GM20431 (cell line): ENCODE measurements at regions not wholly inside any gene's neighbourhood (a gene's known extent, or its start where the extent isn't known, plus 50 kb on each side); places are given as distances from the start of the nearest gene placed in this dataset.

Source experiments
- in situ Hi-C: fragments of 300-500 bp; cut with MseI, MboI; formaldehyde crosslinking; loops from one replicate; pipeline ENCODE4 v1.15.0; 2020; ENCODE audit warnings: low sequenced_read_pairs; ENCODE audit not compliant: unreplicated experiment

DNA sequence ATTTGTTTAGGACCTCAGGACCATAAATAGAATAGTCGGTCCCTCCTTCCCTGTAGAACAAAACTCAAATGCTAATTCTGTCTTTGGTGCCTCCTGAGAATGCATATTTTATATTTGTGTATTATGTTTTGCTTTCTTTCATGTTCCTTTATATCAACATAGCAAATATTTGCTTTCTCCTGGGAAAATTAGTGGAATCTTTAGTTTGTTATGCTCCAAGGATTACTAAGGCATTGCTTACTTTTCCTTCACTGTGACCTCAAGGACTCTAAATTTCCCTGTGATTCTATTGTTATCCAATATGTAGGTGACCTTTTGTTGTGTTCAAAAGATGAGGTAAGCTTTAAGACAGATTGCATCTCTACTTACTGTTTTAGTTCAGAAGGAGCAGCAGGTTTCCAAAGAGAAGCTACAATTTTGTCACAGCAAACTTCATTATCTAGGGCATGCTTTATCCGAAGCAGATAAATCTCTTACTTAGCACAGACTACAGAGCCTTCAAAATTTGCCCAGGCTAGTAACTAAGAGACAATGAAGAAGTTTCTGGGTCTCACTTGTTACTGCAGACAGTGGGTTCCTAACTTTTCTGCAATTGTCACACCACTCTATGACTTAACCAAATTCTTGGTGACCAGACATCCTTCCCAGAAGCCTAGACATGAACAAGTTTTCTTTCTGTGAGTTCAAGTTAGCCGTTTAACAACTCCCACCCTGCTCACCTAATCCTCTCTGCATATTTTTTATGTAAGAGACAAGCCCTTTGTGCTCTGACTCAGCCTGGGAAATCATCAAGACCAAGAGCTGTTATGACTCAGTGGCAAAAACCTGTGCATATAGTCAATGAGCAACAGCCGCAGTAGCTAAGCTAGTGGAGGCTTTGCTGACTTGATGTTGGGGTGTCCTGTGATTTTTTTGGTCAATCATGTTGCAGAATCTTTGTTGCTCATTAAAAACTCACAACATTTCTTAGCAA, 378.8 kb downstream of the QKI start:
- in situ Hi-C loops, result no loop called here

DNA sequence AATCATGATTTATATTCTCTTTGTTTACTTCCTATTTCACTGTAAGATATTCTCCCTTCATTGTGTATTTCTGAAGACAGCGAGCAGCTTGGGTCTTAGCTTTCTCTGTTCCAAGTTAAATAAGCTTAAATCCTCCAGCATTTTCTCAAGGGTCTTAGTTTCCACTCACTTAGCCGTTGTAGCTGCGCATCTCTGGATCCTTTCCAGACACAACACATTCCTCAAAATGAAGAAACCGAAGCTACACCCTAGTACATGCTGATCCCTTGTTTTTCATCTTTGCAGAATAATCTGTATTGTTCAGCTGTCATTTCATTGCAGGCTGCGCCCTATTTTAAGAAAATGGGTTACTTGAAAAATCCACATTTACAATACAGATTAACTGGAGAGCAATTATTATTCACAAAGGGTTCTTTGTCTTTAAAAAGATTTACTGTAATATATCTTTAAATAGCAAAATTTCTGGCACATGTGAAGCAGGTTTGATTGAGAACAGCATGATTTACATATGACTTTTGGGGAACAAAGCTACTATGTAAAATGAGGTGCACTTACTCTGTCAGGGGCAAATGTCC, 375.8 kb downstream of the QKI start:
- in situ Hi-C loops, result no loop called here

DNA sequence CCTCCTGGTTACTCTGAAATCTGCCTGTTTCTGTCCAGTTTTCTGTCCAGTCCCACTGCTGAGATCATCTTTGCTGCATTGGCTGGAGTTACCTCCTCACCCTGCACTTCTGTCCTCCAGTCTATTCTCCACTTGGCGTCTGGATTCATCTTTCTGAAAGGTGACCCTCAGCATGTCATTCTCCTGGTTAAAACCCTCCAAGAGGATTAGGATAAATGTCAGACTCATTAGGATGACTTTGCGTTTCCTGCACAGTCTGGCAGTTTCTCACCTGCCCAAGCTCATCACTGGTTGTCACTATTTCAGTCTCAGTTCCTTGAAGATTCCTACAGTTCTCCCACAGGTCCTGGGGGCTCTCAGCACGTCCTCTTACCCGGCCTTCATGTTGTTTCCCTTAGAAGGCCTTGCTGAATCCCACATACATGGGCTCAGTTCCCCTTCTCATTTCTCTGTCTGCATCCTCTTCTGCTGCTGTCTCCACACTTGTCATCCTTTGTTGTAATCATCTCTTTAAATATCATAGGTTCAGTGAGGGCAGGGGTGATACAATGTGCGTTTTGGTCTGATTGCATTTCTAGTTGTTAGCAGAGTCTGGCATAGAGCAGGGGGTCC, 374.8 kb downstream of the QKI start:
- in situ Hi-C loops, result no loop called here

DNA sequence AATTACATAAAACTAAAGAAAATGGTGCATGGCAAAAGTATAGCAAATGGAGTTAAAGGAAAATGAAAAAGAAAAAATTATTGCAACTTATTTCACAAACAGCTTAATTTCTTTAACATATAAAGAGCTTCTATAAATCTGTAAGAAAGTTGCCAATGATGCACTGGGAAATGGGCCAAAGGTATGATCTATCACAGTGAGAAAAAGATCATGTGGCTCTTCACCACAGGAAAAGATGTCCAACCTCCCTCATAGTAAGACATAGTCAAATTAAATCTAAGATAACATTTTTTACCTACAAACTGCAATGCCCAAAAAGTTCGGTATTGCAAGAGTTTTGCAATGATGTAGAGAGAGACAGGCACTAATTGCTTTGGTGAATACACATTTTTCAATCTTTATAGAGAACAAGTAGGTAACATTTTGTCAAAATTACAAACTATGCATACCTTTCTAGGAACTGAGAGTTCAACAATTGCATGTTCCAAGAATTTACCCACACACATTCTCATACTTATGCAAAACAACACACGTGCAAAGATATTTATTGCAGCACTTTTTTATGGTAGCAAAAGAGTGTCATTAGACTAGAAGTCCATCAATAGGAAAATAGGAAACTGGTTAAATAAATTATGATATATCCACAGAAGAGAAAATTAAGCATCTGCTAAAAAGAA, 372.6 kb downstream of the QKI start:
- in situ Hi-C loops, result no loop called here

DNA sequence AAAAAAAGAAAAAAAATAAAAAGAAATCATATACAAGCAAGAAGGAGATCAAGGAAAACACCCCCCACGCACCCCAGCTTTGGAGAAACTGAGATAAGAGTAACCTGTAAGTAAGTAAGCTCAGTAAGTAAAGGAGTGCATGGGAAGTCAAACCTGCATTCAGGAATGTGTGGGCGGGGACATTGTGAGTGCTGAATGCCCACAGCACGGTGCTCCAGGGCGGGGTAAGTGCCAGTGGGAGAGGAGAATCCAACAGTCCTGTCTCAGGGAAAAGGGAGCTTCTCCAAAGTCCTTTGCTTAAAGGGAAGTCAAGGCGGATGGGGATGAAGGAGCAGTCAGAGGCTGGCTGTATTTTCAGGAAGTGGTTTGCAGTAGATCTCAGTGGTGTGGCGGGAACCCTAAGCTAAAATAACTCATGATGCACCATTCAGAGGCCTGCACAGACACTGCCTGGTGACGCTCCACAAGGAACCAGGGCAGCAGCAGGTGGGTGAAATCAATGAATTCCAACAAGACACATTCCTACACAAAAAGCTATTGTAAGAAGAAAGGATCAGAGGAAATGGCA, 368.0 kb downstream of the QKI start:
- in situ Hi-C loops, result no loop called here

DNA sequence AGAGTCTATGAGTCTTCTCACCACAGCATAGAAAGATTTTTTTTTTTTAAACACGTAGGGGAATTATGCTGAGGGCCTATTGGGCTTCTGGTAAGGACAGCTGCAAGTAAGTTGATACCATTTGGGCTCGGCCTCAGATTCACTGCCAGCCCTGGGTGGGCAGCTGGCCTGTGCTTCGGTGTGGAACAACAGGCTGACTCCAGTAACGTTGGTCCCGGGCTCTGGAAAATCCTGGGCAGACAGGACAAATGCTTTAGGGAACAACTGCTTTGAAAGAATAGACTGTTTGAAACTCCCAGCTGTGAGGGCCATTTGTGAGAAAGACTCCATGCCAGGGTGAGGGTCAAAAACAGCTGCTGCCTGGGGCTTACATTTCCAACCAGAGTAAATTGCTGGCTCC, 366.5 kb downstream of the QKI start:
- in situ Hi-C loops, result no loop called here

DNA sequence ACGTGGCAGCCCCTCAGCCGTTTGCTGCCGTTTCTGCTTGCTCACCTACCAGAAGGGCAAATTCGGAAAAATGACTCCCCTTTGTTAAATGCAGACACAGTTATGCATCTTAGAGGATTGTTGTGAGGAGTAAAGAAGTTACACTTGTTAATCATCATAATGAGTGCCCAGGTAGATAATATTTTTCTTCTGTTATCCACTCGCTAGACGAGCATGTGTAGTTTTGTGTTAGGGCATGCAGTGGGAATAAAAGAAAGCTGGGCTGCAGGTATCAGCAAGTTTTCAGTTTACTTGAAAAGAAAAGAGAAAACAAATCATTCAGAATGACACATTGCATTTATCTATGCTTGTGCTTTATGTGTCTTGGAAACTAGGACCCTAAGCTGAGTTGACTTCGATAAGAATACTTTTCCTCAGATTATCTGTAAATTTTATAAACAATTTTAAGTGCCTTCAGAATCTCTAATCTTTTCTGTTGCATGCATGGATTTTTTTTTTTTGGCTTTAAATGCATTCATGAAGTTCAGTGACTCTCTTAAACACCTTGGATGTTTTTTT, 365.3 kb downstream of the QKI start:
- in situ Hi-C loops, result no loop called here

DNA sequence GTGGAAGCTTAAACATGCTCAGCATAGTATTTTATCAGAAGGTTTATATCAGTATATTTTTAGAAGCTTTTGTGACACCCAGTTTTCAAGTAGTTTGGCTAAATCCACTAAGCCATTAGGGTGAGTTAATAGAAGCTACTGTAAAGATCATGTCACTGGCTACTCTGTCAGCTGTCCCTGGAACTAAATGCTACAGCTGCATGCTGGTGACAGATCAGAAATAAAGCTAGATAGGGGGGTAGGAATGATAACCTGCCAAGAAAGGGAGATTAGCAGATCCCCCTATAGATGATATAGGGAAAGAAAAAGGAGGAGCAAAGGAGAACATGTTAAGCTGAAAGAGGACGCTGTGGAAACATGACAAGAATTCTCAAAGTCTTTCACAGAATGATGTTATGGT, 363.2 kb downstream of the QKI start:
- in situ Hi-C loops, result no loop called here

DNA sequence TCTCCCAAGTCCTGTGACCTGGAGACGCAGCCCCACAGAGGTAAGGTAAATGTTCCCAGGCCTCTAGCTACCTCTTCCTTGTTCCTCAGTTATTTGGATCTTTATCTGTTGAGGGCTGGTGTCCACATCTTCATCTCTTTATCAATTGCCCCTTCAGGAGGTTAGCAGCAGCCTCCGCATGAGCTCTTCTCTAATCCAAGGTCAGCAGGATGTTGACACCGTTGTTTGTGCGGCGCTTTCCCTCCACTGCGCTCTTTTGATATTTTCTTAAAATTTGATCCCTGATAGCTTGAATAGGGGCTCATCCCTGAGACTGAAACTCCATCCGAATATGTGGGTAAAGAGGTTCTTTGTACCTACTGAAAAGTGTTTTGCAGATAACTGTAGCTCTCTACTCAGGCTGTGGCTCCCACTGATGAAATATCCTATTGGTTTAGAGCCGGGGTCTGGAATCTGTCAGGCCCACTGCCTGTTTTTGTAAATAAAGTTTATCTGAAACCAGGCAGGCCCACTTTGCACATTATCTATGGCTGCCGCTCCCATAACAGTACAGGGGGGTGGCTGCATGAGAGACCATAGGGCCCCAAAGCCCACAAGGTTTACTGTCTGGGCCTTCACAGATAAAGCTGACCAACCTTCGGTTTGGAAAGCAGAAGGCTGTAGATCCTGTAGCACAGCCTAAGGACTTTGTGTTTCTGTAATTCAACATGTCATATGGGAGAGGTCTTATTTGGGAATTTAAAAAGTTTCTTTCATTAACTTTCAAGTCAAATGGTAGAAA, 362.6 kb downstream of the QKI start:
- in situ Hi-C loops, result no loop called here

DNA sequence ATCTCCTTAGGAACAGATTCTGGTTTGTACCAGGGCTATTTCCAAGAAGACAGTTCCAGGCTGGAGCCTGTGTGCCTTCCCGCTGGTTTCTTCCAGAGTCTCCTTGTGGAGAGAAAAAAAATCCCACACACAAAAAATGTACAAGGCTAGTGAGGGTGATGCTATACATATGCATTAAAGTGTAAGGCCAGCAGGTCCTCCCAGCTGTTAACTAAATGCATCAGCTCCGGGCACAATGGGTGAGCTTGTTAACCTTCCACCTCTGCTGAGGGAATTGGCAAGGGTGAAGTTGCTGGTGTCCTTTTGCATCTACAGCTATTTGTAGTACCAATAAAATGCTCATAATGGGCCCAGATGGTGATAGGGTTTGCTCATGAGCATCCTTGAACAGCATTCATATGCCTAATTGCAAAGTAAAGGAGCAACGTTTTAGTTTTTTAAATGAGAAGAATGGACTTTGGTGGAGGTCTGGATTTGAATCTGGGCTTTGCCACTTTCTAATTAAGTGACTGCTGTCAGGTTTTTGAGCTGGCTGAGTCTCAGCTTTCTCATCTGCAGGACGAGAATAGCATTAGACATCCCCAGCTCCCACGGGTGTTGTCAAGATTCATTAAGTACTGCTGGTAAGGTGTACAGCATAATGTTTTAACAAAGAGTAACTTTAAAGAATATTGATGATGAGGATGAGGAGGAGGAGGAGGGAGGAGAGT, 361.8 kb downstream of the QKI start:
- in situ Hi-C loops, result no loop called here

DNA sequence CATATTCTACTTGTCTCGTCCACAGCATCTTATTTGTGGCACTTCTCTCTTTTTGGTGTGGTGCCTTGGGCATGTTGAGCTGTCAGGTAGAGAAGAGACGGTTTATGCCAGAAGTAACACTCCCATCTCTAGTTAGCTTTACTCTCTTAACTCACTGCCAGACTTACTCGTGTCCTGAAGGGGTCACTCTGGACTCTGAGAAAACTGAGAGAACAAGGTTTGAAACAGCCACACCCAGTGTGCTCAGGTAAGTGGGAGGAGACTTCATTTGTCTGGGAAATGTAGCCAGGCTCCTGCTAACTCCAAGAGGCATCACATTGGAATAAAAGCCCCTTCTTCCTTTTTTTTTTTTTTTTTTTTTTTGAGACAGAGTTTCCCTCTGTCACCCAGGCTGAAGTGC, 360.8 kb downstream of the QKI start:
- in situ Hi-C loops, result no loop called here

DNA sequence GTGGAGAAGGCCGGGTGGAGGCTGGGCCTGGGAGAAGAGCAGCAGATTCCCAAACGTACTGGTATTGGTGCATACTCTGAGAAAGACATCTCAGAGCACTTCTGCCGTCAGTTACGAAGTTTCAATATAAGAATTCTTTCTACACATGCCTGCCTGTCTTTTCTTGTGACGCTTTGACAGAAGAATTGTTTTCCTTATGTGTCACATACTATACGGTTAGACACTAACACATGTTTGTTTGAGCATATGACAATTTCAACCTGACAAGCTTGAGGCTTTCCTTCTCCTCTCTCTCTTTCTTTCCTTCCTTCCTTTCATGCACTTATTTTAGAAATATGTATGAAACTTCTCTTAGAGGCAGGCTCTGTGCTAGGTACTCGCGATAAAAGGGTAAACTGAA, 360.0 kb downstream of the QKI start:
- in situ Hi-C loops, result no loop called here

DNA sequence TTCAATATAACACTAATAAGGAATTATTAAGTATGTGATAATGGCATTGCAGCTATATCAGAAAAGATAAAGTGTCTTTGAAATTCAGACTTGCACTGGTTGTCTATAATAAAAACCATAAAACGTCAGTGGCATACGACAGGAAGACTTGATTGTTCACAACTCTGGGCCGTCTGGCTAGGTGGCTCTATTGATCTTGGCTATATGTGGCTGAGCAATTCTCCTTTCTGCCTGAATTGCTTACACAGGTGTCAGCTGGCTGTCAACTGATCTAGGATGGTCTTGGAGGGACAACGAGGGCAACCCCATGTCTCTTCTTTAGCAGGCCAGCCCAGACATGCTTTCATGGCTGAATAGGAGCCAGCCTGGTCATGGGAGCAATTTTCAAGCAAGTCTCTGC, 359.1 kb downstream of the QKI start:
- in situ Hi-C loops, result no loop called here

DNA sequence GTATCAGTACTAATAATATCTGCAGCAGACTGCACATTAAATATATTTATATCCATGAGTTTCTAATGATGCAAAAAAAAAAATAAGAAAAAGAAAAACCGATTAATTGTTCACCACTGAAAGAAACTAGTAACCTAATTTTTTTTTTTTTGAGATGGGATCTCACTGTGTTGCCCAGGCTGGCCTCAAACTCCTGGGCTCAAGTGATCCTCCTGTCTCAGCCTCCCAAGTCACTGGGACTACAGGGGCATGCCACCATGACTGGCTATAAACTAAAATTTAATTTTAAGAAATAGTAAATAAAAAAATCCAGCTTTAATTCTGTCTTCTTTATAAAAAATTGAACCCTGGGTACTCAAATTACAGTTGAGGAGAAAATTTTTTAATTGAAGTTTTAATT, 358.2 kb downstream of the QKI start:
- in situ Hi-C loops, result no loop called here

DNA sequence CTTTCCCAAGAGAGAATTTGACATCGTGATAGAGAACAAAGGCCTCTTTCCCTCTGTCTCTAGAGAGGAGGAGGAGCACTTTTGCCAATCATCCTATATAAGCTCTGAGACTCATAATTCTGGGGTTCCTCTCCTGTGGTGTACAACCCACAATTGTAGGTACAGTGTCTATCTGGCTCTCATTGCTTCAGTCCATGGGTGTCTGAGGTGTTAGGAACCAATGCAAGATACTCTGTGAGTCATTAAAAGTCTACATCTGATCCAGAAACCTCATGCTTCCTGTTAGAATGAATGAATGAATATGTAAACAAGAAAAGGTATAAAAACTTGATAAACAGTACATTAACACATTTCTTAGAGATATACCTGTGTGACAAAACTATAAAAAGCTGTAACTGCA, 356.7 kb downstream of the QKI start:
- in situ Hi-C loops, result no loop called here

DNA sequence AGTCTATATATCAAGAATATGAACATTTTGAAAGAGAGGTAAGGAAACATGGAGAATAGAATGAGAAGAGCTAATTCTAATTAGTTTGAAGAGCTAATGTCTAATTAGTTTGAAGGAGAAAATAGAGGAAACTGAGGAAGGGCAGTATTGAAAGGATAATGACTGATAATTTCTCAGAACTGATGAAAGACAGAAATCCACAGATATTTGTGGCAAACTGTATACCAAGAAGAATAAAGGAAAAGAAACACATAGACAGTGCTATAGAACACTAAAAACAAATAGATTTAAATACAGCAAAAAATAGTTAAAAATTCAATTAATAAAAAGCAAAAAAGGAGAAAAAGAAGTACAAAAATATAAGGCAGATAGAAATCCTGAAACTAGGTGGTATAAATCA, 354.4 kb downstream of the QKI start:
- in situ Hi-C loops, result no loop called here

DNA sequence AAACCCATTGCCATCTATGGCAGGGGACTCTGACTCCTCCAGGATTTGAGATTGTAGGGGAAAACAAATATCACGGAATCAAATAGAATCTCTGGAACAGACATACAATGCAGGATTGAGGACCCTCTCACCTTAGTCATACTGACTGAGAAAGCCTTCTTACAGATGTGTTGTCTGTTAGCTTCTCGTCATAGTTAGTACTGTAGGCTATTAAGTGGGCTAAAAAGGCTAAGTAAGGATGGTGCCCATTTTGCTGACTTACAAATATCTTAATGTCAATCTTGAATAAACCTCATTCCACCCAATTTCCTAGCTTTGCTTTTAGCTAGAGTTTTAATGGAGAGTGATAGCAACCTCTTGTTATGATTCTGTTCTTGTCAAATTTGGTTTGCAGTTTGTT, 352.4 kb downstream of the QKI start:
- in situ Hi-C loops, result no loop called here

DNA sequence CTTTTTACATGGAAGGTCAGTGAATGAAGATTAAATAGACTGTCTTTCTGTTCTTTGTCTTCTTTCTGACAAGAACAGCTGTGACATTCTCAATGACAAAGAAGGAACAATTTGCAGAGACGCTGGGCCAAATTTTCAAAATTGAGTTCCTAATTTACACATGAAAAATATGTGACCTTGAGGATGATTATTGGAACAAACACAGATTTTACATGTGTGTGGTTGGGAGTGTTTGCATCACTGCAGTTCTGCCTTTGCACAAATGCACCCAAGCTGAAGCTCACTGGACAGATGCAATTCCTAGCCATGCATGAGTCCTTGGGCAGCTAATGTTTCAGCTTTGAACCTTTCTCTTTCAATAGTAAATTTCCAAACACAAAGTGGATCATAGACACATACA, 350.8 kb downstream of the QKI start:
- in situ Hi-C loops, result no loop called here

DNA sequence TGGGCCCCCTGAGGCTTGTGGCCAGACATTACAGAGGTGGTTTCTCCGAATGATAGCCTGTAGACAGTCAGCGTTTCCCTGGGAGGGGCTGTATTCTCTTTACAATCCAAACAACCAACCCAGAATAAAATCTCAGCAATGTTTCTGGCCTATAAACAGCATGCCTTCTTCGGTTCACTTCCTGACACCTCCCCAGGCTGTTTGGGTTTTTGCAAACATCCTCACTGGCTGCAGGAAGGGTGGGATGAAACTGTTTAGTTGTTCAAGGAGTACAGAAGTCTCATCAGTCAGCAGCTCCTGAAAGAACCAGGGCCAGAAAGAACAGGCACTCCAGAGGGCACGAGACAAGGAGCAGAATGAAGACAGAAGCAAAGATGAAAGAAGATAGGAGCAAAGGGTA, 350.0 kb downstream of the QKI start:
- in situ Hi-C loops, result no loop called here
